NCI-H1092 (cell line): ENCODE measurements at regions not wholly inside any gene's neighbourhood (a gene's known extent, or its start where the extent isn't known, plus 50 kb on each side); places are given as distances from the start of the nearest gene placed in this dataset.

Experiments
- DNase-seq: peaks from one replicate; lab custom pipeline; 2025; lab: John Stamatoyannopoulos, UW

GRCh38 chr10:22766693-22767092 lies 52.3 kb upstream of the PIP4K2A start:
- DNase-seq = no peak

- no peak for DNase-seq
Measured at GRCh38 chr10:22765660-22766547, 51.5 kb upstream of the PIP4K2A start.

GRCh38 chr10:22764639-22765038 lies 50.3 kb upstream of the PIP4K2A start:
- no peak for DNase-seq
